Testis (tissue), 2 donors: ENCODE measurements at regions not wholly inside any gene's neighbourhood (a gene's known extent, or its start where the extent isn't known, plus 50 kb on each side); places are given as distances from the start of the nearest gene placed in this dataset.

Source experiments
- DNase-seq: peaks from one replicate; pipeline ENCODE4 v3.0.0-alpha.2; 2019
- H3K27ac ChIP-seq, 2 donors: fragments of 200-600 bp; sonication (generic); one replicate each; pipeline ENCODE4 v1.5.1; 2019
- H3K27me3 ChIP-seq: fragments of 200-600 bp; sonication (generic); one replicate; pipeline ENCODE4 v1.5.1; 2019
- H3K36me3 ChIP-seq: fragments of 200-600 bp; sonication (generic); one replicate; pipeline ENCODE4 v1.5.1; 2017; ENCODE audit warnings: low read depth; ENCODE audit errors: missing control alignments
- H3K4me1 ChIP-seq: fragments of 200-600 bp; sonication (generic); one replicate; pipeline ENCODE4 v1.5.1; 2019
- H3K4me3 ChIP-seq, 2 donors: fragments of 200-600 bp; sonication (generic); one replicate each; pipeline ENCODE4 v1.5.1; 2017 to 2019
- H3K9me3 ChIP-seq: fragments of 200-600 bp; sonication (generic); one replicate; pipeline ENCODE4 v1.5.1; 2017
- CTCF ChIP-seq, 3 experiments: fragments of 450-650 bp in 2 of 3; fragments of 200-600 bp in 1 of 3; sonication (generic) in 1 of 3; IDR thresholded peaks; one replicate each; pipeline ENCODE4 v1.5.1; 2016 to 2019; ENCODE audit warnings: antibody characterized with exemption in 3 of 3, mild to moderate bottlenecking in 2 of 3, moderate library complexity in 1 of 3
- POLR2A ChIP-seq: fragments of 450-650 bp; IDR thresholded peaks from one replicate; pipeline ENCODE4 v1.6.1; 2017; ENCODE audit warnings: antibody characterized with exemption, mild to moderate bottlenecking, moderate library complexity
- WGBS, 2 donors: methylation state at CpG; one replicate each; pipeline ENCODE4 v1.1.5; 2018; 5-methylcytosine and 5-hydroxymethylcytosine counted together
- intact Hi-C: fragments of 100-400 bp; cut with DNase I; formaldehyde crosslinking; loops from one replicate; pipeline ENCODE4 v1.15.1; 2023; ENCODE audit warnings: low total_unique reads

GRCh38 chr22:48869788-48870187, 957.9 kb downstream of the BRD1 start:
- intact Hi-C loops = no loop called here
- Histone ChIP-seq H3K4me1 (no peaks in the 10 kb centered on the region), H3K27me3 (no peaks in the 10 kb centered on the region), H3K27ac (no peak overlapping the region), H3K4me3 (no peak overlapping the region), H3K36me3 (no peaks in the 10 kb centered on the region), H3K9me3 (no peaks in the 10 kb centered on the region)
- no peak for DNase-seq
- WGBS, 2 donors = 86 to 93% methylated on average over 5 of the region's 5 CpGs
- TF ChIP-seq POLR2A (no peak), CTCF (IDR thresholded peaks at IDR 0.05) (no peak)

DNA sequence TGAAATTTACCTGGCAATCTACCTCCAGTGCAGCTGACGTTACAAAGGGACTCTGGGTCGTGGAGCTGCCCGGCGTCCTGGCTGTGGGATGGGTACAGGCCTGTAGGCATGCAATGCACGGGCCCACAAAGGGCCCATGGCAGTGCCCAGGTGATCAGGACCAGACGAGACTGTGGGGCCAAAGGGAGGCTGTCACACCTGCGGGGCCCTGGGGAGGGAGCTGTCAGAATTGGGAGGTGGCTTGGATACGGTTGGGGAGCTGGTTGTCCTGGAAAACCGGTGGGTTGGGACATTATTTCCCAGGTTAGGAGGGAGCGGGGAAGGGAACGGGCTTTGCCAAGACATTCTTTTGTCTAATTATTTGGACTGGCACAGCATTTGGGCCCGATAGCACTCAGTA, 958.5 kb downstream of the BRD1 start:
- Histone ChIP-seq H3K4me1 (no peaks in the 10 kb centered on the region), H3K9me3 (no peaks in the 10 kb centered on the region), H3K27ac (no peak overlapping the region), H3K4me3 (no peak overlapping the region), H3K27me3 (no peaks in the 10 kb centered on the region), H3K36me3 (no peaks in the 10 kb centered on the region)
- WGBS, 2 donors = 87 to 91% methylated on average over 9 to 12 of the region's 12 CpGs
- no peak for DNase-seq
- intact Hi-C loops = no loop called here
- TF ChIP-seq CTCF (IDR thresholded peaks at IDR 0.05) (no peak), POLR2A (no peak)

GRCh38 chr22:48868554-48868953, 959.1 kb downstream of the BRD1 start:
- Histone ChIP-seq H3K36me3 (no peaks in the 10 kb centered on the region), H3K4me3 (no peak overlapping the region), H3K4me1 (no peaks in the 10 kb centered on the region), H3K9me3 (no peaks in the 10 kb centered on the region), H3K27me3 (no peaks in the 10 kb centered on the region), H3K27ac (no peak overlapping the region)
- no peak for DNase-seq
- WGBS, 2 donors = 67 to 76% methylated on average over 3 to 6 of the region's 6 CpGs
- intact Hi-C loops = no loop called here
- TF ChIP-seq POLR2A (no peak), CTCF (IDR thresholded peaks at IDR 0.05) (no peak)

DNA sequence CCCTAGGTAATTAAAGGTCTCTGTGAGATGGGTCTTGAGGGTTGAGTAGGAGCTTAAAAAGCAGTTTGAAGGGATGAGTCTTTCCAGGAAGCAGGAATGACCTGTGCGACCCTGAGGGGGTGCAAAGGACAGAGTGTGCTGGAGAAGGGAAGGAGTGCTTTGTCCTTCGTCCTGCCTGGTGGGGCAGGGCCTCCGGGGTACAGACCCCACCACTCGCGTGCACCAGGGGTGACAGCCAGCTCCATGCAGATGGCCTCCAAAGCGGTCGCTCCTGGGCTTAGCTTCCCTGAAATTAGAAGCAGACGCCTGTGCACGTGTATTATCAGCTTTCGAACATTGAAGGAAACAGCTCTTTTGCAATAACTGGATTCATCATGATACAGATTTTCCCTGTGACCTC, 959.8 kb downstream of the BRD1 start:
- no peaks in the 10 kb centered on the region for H3K36me3 ChIP-seq
- intact Hi-C loops = no loop called here
- H3K9me3 ChIP-seq = no peaks in the 10 kb centered on the region
- no peak for TF ChIP-seq CTCF (IDR thresholded peaks at IDR 0.05)
- no peak for TF ChIP-seq POLR2A
- H3K27me3 ChIP-seq = no peaks in the 10 kb centered on the region
- H3K4me1 ChIP-seq = no peaks in the 10 kb centered on the region
- H3K27ac ChIP-seq = no peak overlapping the region
- H3K4me3 ChIP-seq = no peak overlapping the region
- WGBS, 2 donors = 72 to 74% methylated on average over 10 of the region's 10 CpGs
- no peak for DNase-seq

DNA sequence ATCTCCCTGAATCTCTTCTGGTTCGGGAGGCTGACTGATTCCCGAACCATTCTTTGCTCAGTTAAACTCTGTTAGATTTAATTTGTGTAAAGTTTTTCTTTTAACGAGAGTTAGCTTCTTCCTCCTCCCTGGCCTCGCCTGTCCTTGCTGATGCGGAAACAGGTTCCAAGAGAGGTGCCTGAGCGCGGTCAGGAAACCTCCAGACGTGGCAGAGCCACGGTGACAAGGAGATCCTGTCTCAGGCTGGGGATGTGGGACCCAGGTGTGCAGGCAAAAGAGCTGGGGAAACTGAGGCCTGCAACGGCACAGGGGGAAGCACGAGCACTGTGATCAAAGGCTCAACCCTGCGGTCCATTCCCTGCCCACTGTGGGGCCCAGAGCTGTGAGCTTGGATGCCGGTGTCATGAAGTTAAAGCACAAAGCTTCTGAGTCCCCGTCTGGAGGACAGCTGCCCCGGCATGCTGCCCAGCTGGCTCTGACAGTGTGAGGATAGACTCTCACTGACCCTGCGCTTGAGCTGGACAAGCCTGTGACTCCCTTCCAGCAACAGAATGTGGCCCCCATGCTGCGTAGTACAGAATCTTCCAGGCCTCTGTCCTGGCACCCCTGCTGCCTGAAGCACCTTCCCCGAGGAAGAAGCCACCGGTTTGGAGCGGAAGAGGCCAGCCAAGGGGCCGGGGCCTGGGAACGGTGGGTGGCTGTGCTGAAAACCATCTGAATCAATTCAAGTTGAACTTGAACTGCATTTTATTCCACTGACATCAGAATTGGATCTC, 960.6 kb downstream of the BRD1 start:
- intact Hi-C loops = no loop called here
- Histone ChIP-seq H3K36me3 (no peaks in the 10 kb centered on the region), H3K4me1 (no peaks in the 10 kb centered on the region), H3K27me3 (no peaks in the 10 kb centered on the region), H3K27ac (no peak overlapping the region), H3K4me3 (no peak overlapping the region), H3K9me3 (no peaks in the 10 kb centered on the region)
- 74 to 86% methylated on average over 21 to 22 of the region's 22 CpGs for WGBS, 2 donors
- TF ChIP-seq POLR2A (no peak), CTCF (IDR thresholded peaks at IDR 0.05) (no peak)
- no peak for DNase-seq
